ENCODE measurements at regions not wholly inside any gene's neighbourhood (a gene's known extent, or its start where the extent isn't known, plus 50 kb on each side); places are given as distances from the start of the nearest gene placed in this dataset.

GRCh38 chr6:147999001-147999540 is 343.6 kb upstream of the SASH1 start:
- TF ChIP-seq POLR2A (IDR thresholded peaks at IDR 0.05) = no peak
- TF ChIP-seq CTCF (IDR thresholded peaks at IDR 0.05) = no peak

Measured in body of pancreas (tissue), 4 donors.